H9 (cell line): ENCODE measurements at regions not wholly inside any gene's neighbourhood (a gene's known extent, or its start where the extent isn't known, plus 50 kb on each side); places are given as distances from the start of the nearest gene placed in this dataset.

Experiments used
- DNase-seq: peaks from one replicate; pipeline ENCODE4 v3.0.0-alpha.2; 2017
- H2AFZ ChIP-seq: one replicate; pipeline ENCODE4 v1.6.1; 2013; ENCODE audit warnings: mild to moderate bottlenecking, low read length, control low read depth, moderate library complexity
- H2AK5ac ChIP-seq: 2 replicates; pipeline ENCODE4 v1.6.1; 2013; ENCODE audit warnings: low read length, control low read depth, mixed read lengths; ENCODE audit not compliant: insufficient read length
- H2BK120ac ChIP-seq: one replicate; pipeline ENCODE4 v1.6.1; 2013; ENCODE audit warnings: low read depth, mild to moderate bottlenecking, low read length, control low read depth, inconsistent platforms; ENCODE audit not compliant: poor library complexity, severe bottlenecking
- H2BK12ac ChIP-seq: 2 replicates; pipeline ENCODE4 v1.6.1; 2013; ENCODE audit warnings: low read length, control low read depth, mixed read lengths, low read depth; ENCODE audit not compliant: insufficient read length
- H2BK15ac ChIP-seq: 2 replicates; pipeline ENCODE4 v1.6.1; 2013; ENCODE audit warnings: low read depth, low read length, control low read depth
- H2BK20ac ChIP-seq: one replicate; pipeline ENCODE4 v1.6.1; 2013; ENCODE audit warnings: low read depth, mild to moderate bottlenecking, low read length, control low read depth, inconsistent platforms; ENCODE audit not compliant: poor library complexity, severe bottlenecking
- H2BK5ac ChIP-seq: 2 replicates; pipeline ENCODE4 v1.6.1; 2013; ENCODE audit warnings: low read length, control low read depth, mixed read lengths; ENCODE audit not compliant: insufficient read length
- H3K14ac ChIP-seq: 2 replicates; pipeline ENCODE4 v1.6.1; 2013; ENCODE audit warnings: low read length, control low read depth; ENCODE audit not compliant: insufficient read depth
- H3K18ac ChIP-seq: 2 replicates; pipeline ENCODE4 v1.6.1; 2013; ENCODE audit warnings: low read depth, mild to moderate bottlenecking, mixed read lengths, low read length, control low read depth; ENCODE audit not compliant: insufficient read length
- H3K23ac ChIP-seq: 2 replicates; pipeline ENCODE4 v1.6.1; 2013; ENCODE audit warnings: low read length, control low read depth, mixed read lengths, low read depth; ENCODE audit not compliant: insufficient read length
- H3K23me2 ChIP-seq: 2 replicates; pipeline ENCODE4 v1.6.1; 2013; ENCODE audit warnings: low read depth, mild to moderate bottlenecking, mixed read lengths, low read length, control low read depth; ENCODE audit not compliant: insufficient read length, poor library complexity, severe bottlenecking
- H3K27ac ChIP-seq: 2 replicates; pipeline ENCODE4 v1.5.1; 2013; ENCODE audit warnings: low read length, control low read depth, mixed read lengths, low read depth; ENCODE audit not compliant: insufficient read length
- H3K27me3 ChIP-seq: 2 replicates; pipeline ENCODE4 v1.6.1; 2013; ENCODE audit warnings: low read length, control low read depth, inconsistent platforms; ENCODE audit not compliant: insufficient read depth
- H3K4ac ChIP-seq: 2 replicates; pipeline ENCODE4 v1.6.1; 2013; ENCODE audit warnings: low read depth, mild to moderate bottlenecking, control low read depth, inconsistent platforms, low read length, moderate library complexity
- H3K4me1 ChIP-seq: 2 replicates; pipeline ENCODE4 v1.6.1; 2013; ENCODE audit warnings: low read length, control low read depth, inconsistent platforms; ENCODE audit not compliant: insufficient read depth
- H3K4me2 ChIP-seq: 2 replicates; pipeline ENCODE4 v1.6.1; 2013; ENCODE audit warnings: low read length, control low read depth, mixed read lengths; ENCODE audit not compliant: insufficient read length, insufficient read depth
- H3K56ac ChIP-seq: 2 replicates; pipeline ENCODE4 v1.6.1; 2013; ENCODE audit warnings: low read depth, mild to moderate bottlenecking, mixed read lengths, low read length, control low read depth; ENCODE audit not compliant: insufficient read length
- H3K79me1 ChIP-seq: 2 replicates; pipeline ENCODE4 v1.6.1; 2013; ENCODE audit warnings: low read depth, mild to moderate bottlenecking, moderate library complexity, low read length, control low read depth, inconsistent platforms; ENCODE audit not compliant: insufficient read depth, poor library complexity, severe bottlenecking
- H3K79me2 ChIP-seq: 2 replicates; pipeline ENCODE4 v1.6.1; 2013; ENCODE audit warnings: low read length, control low read depth, inconsistent platforms; ENCODE audit not compliant: insufficient read depth
- H3K9ac ChIP-seq: 2 replicates; pipeline ENCODE4 v1.6.1; 2013; ENCODE audit warnings: low read length, control low read depth, mixed read lengths; ENCODE audit not compliant: insufficient read length; ENCODE audit errors: extremely low read depth
- H3K9me3 ChIP-seq: one replicate; pipeline ENCODE4 v1.6.1; 2013; ENCODE audit warnings: low read depth, low read length, inconsistent platforms; ENCODE audit not compliant: control insufficient read depth
- H3T11ph ChIP-seq: one replicate; pipeline ENCODE4 v1.6.1; 2013; ENCODE audit warnings: mild to moderate bottlenecking, low read length, control low read depth, inconsistent platforms
- H4K20me1 ChIP-seq: one replicate; pipeline ENCODE4 v1.6.1; 2013; ENCODE audit not compliant: control insufficient read depth, insufficient read length, insufficient read depth
- H4K5ac ChIP-seq: 2 replicates; pipeline ENCODE4 v1.6.1; 2013; ENCODE audit warnings: low read depth, mild to moderate bottlenecking, mixed read lengths, low read length, control low read depth; ENCODE audit not compliant: insufficient read length
- H4K8ac ChIP-seq: replicated peaks from 2 replicates; pipeline ENCODE4 v1.6.1; 2013; ENCODE audit warnings: low read length, control low read depth, mixed read lengths, low read depth; ENCODE audit not compliant: insufficient read length
- H4K91ac ChIP-seq: 2 replicates; pipeline ENCODE4 v1.6.1; 2013; ENCODE audit warnings: low read depth, mild to moderate bottlenecking, moderate library complexity, mixed read lengths, low read length, control low read depth; ENCODE audit not compliant: insufficient read length
- H3K27ac Mint-ChIP-seq, 3 experiments: 2 replicates in 2 of 3; 3 replicates in 1 of 3; pipeline ENCODE4 v1.8.0; 2020 to 2021; ENCODE audit warnings: mixed read lengths in 3 of 3, mild to moderate bottlenecking in 1 of 3, moderate library complexity in 1 of 3
- H3K27me3 Mint-ChIP-seq: 2 replicates; pipeline ENCODE4 v1.8.0; 2021; ENCODE audit warnings: low read depth, mild to moderate bottlenecking, moderate library complexity, mixed read lengths
- H3K36me3 Mint-ChIP-seq, 3 experiments: 2 replicates in 2 of 3; 3 replicates in 1 of 3; pipeline ENCODE4 v1.8.0; 2020 to 2021; ENCODE audit warnings: low read depth in 3 of 3, mixed read lengths in 3 of 3; ENCODE audit not compliant: insufficient read depth in 1 of 3
- H3K4me1 Mint-ChIP-seq, 2 experiments: 2 replicates each; pipeline ENCODE4 v1.8.0; 2020; ENCODE audit warnings: mixed read lengths in 2 of 2
- H3K4me3 Mint-ChIP-seq, 2 experiments: 2 replicates in 1 of 2; 3 replicates in 1 of 2; pipeline ENCODE4 v1.8.0; 2020 to 2021; ENCODE audit warnings: mild to moderate bottlenecking in 2 of 2, mixed read lengths in 2 of 2, moderate library complexity in 1 of 2
- H3K9me3 Mint-ChIP-seq, 2 experiments: 2 replicates in 1 of 2; 3 replicates in 1 of 2; pipeline ENCODE4 v1.8.0; 2020; ENCODE audit warnings: mild to moderate bottlenecking in 2 of 2, mixed read lengths in 2 of 2, moderate library complexity in 1 of 2
- TF ChIP-seq, protein P1 (sequence below): fragments of 200-600 bp; sonication (generic); conservative IDR thresholded peaks from 3 replicates; pipeline ENCODE4 v1.8.0; 2021; ENCODE audit warnings: antibody characterized with exemption, mild to moderate bottlenecking

GRCh38 chr5:25029004-25029403 lies 384.2 kb upstream of the CDH10 start:
- no peaks in the 10 kb centered on the region for H3K79me1 ChIP-seq
- no peak overlapping the region for H2BK20ac ChIP-seq
- H3K56ac ChIP-seq, result no peak overlapping the region
- no peak for DNase-seq
- no peak overlapping the region for H3T11ph ChIP-seq
- no peaks in the 10 kb centered on the region for H3K27me3 Mint-ChIP-seq
- H3K4me1 ChIP-seq, result no peaks in the 10 kb centered on the region
- no peak overlapping the region for H4K5ac ChIP-seq
- H3K4me3 Mint-ChIP-seq, result no peak overlapping the region
- TF ChIP-seq, protein P1, sequence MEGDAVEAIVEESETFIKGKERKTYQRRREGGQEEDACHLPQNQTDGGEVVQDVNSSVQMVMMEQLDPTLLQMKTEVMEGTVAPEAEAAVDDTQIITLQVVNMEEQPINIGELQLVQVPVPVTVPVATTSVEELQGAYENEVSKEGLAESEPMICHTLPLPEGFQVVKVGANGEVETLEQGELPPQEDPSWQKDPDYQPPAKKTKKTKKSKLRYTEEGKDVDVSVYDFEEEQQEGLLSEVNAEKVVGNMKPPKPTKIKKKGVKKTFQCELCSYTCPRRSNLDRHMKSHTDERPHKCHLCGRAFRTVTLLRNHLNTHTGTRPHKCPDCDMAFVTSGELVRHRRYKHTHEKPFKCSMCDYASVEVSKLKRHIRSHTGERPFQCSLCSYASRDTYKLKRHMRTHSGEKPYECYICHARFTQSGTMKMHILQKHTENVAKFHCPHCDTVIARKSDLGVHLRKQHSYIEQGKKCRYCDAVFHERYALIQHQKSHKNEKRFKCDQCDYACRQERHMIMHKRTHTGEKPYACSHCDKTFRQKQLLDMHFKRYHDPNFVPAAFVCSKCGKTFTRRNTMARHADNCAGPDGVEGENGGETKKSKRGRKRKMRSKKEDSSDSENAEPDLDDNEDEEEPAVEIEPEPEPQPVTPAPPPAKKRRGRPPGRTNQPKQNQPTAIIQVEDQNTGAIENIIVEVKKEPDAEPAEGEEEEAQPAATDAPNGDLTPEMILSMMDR, result no peak
- H3K23me2 ChIP-seq, result no peaks in the 10 kb centered on the region
- H2BK5ac ChIP-seq, result no peak overlapping the region
- H2BK12ac ChIP-seq, result no peak overlapping the region
- no peaks in the 10 kb centered on the region for H3K27me3 ChIP-seq
- H3K36me3 Mint-ChIP-seq, result no peaks in the 10 kb centered on the region
- no peak overlapping the region for H2BK120ac ChIP-seq
- H4K20me1 ChIP-seq, result no peaks in the 10 kb centered on the region
- H3K9me3 ChIP-seq, result no peaks in the 10 kb centered on the region
- no peak overlapping the region for H3K18ac ChIP-seq
- H3K9me3 Mint-ChIP-seq, result no peaks in the 10 kb centered on the region
- H3K4me2 ChIP-seq, result no peak overlapping the region
- H3K9ac ChIP-seq, result no peak overlapping the region
- no peak overlapping the region for H4K8ac ChIP-seq
- no peak overlapping the region for H3K27ac ChIP-seq
- H3K23ac ChIP-seq, result no peak overlapping the region
- H2BK15ac ChIP-seq, result no peak overlapping the region
- no peaks in the 10 kb centered on the region for H3K79me2 ChIP-seq
- no peak overlapping the region for H4K91ac ChIP-seq
- no peak overlapping the region for H2AK5ac ChIP-seq
- no peak overlapping the region for H2AFZ ChIP-seq
- H3K4me1 Mint-ChIP-seq, result no peaks in the 10 kb centered on the region
- no peak overlapping the region for H3K4ac ChIP-seq
- no peak overlapping the region for H3K14ac ChIP-seq
- H3K27ac Mint-ChIP-seq, result no peak overlapping the region
